ENCODE measurements at regions not wholly inside any gene's neighbourhood (a gene's known extent, or its start where the extent isn't known, plus 50 kb on each side); places are given as distances from the start of the nearest gene placed in this dataset.

GRCh38 chr10:33861016-33861704 is 526.7 kb upstream of the NRP1 start:
- TF ChIP-seq, protein P1, sequence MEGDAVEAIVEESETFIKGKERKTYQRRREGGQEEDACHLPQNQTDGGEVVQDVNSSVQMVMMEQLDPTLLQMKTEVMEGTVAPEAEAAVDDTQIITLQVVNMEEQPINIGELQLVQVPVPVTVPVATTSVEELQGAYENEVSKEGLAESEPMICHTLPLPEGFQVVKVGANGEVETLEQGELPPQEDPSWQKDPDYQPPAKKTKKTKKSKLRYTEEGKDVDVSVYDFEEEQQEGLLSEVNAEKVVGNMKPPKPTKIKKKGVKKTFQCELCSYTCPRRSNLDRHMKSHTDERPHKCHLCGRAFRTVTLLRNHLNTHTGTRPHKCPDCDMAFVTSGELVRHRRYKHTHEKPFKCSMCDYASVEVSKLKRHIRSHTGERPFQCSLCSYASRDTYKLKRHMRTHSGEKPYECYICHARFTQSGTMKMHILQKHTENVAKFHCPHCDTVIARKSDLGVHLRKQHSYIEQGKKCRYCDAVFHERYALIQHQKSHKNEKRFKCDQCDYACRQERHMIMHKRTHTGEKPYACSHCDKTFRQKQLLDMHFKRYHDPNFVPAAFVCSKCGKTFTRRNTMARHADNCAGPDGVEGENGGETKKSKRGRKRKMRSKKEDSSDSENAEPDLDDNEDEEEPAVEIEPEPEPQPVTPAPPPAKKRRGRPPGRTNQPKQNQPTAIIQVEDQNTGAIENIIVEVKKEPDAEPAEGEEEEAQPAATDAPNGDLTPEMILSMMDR (IDR thresholded peaks at IDR 0.05; ENCODE audit: borderline replicate concordance, extremely low read depth, low read length, poor library complexity, severe bottlenecking), result no peak
- no peak for TF ChIP-seq EZH2 (IDR thresholded peaks at IDR 0.05; ENCODE audit: borderline replicate concordance, low read depth, low read length, severe bottlenecking)
